ENCODE measurements at regions not wholly inside any gene's neighbourhood (a gene's known extent, or its start where the extent isn't known, plus 50 kb on each side); places are given as distances from the start of the nearest gene placed in this dataset.

- no peak for TF ChIP-seq CTCF (IDR thresholded peaks at IDR 0.05)
- no peak for TF ChIP-seq POLR2AphosphoS5 (IDR thresholded peaks at IDR 0.05; ENCODE audit: low read depth, low read length)
- TF ChIP-seq REST (IDR thresholded peaks at IDR 0.05; ENCODE audit: insufficient read depth in 1 of 2, low read depth in 2 of 2, low read length in 1 of 2): no peak
- no peak for TF ChIP-seq SIN3A (IDR thresholded peaks at IDR 0.05; ENCODE audit: borderline replicate concordance, insufficient read depth, low read depth, low read length)
- TF ChIP-seq TCF7L2 (IDR thresholded peaks at IDR 0.05; ENCODE audit: low read depth, low read length): no peak
Measured at GRCh38 chr16:63672493-63672892, 1449.4 kb downstream of the CDH11 start.
